ENCODE measurements at regions not wholly inside any gene's neighbourhood (a gene's known extent, or its start where the extent isn't known, plus 50 kb on each side); places are given as distances from the start of the nearest gene placed in this dataset.

GRCh38 chr17:79465681-79466025 lies 145.2 kb downstream of the RBFOX3 start:
- H3K36me3 Mint-ChIP-seq (ENCODE audit: low read depth) = no peaks in the 10 kb centered on the region
- no peaks in the 10 kb centered on the region for H3K9me3 Mint-ChIP-seq
- H3K4me1 Mint-ChIP-seq (ENCODE audit: low read depth) = no peaks in the 10 kb centered on the region
- no peak overlapping the region for H3K4me3 Mint-ChIP-seq
- no peak overlapping the region for H3K27ac Mint-ChIP-seq
- H3K27me3 Mint-ChIP-seq = peaks cover 6% of the 10 kb centered on the region

- H3K27ac Mint-ChIP-seq = no peak overlapping the region
- no peaks in the 10 kb centered on the region for H3K36me3 Mint-ChIP-seq (ENCODE audit: low read depth)
- peaks cover 8% of the 10 kb centered on the region for H3K27me3 Mint-ChIP-seq
- H3K9me3 Mint-ChIP-seq = no peaks in the 10 kb centered on the region
- no peak overlapping the region for H3K4me3 Mint-ChIP-seq
- H3K4me1 Mint-ChIP-seq (ENCODE audit: low read depth) = no peaks in the 10 kb centered on the region
Measured at GRCh38 chr17:79465011-79465680, 145.7 kb downstream of the RBFOX3 start.

GRCh38 chr17:79464318-79465010 lies 146.4 kb downstream of the RBFOX3 start:
- Mint-ChIP-seq H3K4me1 (ENCODE audit: low read depth) (no peaks in the 10 kb centered on the region), H3K4me3 (no peak overlapping the region), H3K9me3 (no peaks in the 10 kb centered on the region), H3K27me3 (peaks cover 13% of the 10 kb centered on the region), H3K27ac (no peak overlapping the region), H3K36me3 (ENCODE audit: low read depth) (no peaks in the 10 kb centered on the region)

GRCh38 chr17:79463421-79464317 lies 147.2 kb downstream of the RBFOX3 start:
- Mint-ChIP-seq H3K27ac (no peak overlapping the region), H3K9me3 (no peaks in the 10 kb centered on the region), H3K4me1 (ENCODE audit: low read depth) (no peaks in the 10 kb centered on the region), H3K36me3 (ENCODE audit: low read depth) (no peaks in the 10 kb centered on the region), H3K27me3 (peaks cover 13% of the 10 kb centered on the region), H3K4me3 (no peak overlapping the region)

GRCh38 chr17:79461041-79461440 lies 149.8 kb downstream of the RBFOX3 start:
- Mint-ChIP-seq H3K9me3 (no peaks in the 10 kb centered on the region), H3K36me3 (ENCODE audit: low read depth) (no peaks in the 10 kb centered on the region), H3K27me3 (peaks cover 10% of the 10 kb centered on the region), H3K27ac (no peak overlapping the region), H3K4me1 (ENCODE audit: low read depth) (no peaks in the 10 kb centered on the region), H3K4me3 (no peak overlapping the region)

- Mint-ChIP-seq H3K27ac (no peak overlapping the region), H3K4me3 (no peak overlapping the region)
Measured at GRCh38 chr17:79459846-79460245, 151.0 kb downstream of the RBFOX3 start.

GRCh38 chr17:79459003-79459655 lies 151.7 kb downstream of the RBFOX3 start:
- H3K9me3 Mint-ChIP-seq = no peaks in the 10 kb centered on the region

More at GRCh38 chr17:79459846-79460245, 151.0 kb downstream of the RBFOX3 start:
- Mint-ChIP-seq H3K4me1 (ENCODE audit: low read depth) (no peaks in the 10 kb centered on the region), H3K27me3 (peaks cover 7% of the 10 kb centered on the region), H3K36me3 (ENCODE audit: low read depth) (no peaks in the 10 kb centered on the region), H3K9me3 (no peaks in the 10 kb centered on the region)

GRCh38 chr17:79458356-79458755 lies 152.5 kb downstream of the RBFOX3 start:
- Mint-ChIP-seq H3K9me3 (no peaks in the 10 kb centered on the region), H3K36me3 (ENCODE audit: low read depth) (no peaks in the 10 kb centered on the region), H3K4me1 (ENCODE audit: low read depth) (no peaks in the 10 kb centered on the region), H3K4me3 (no peak overlapping the region), H3K27me3 (peaks cover 7% of the 10 kb centered on the region), H3K27ac (no peak overlapping the region)

More at GRCh38 chr17:79459003-79459655, 151.7 kb downstream of the RBFOX3 start:
- Mint-ChIP-seq H3K27me3 (peaks cover 7% of the 10 kb centered on the region), H3K4me1 (ENCODE audit: low read depth) (no peaks in the 10 kb centered on the region), H3K36me3 (ENCODE audit: low read depth) (no peaks in the 10 kb centered on the region), H3K4me3 (no peak overlapping the region), H3K27ac (no peak overlapping the region)

- H3K9me3 Mint-ChIP-seq = no peaks in the 10 kb centered on the region
- H3K36me3 Mint-ChIP-seq (ENCODE audit: low read depth) = no peaks in the 10 kb centered on the region
- H3K4me1 Mint-ChIP-seq (ENCODE audit: low read depth) = no peaks in the 10 kb centered on the region
- no peak overlapping the region for H3K27ac Mint-ChIP-seq
- peaks cover 7% of the 10 kb centered on the region for H3K27me3 Mint-ChIP-seq
- no peak overlapping the region for H3K4me3 Mint-ChIP-seq
Measured at GRCh38 chr17:79457889-79458288, 153.0 kb downstream of the RBFOX3 start.

- Mint-ChIP-seq H3K27me3 (peaks cover 7% of the 10 kb centered on the region), H3K9me3 (no peaks in the 10 kb centered on the region), H3K4me3 (no peak overlapping the region), H3K4me1 (ENCODE audit: low read depth) (no peaks in the 10 kb centered on the region), H3K36me3 (ENCODE audit: low read depth) (no peaks in the 10 kb centered on the region), H3K27ac (no peak overlapping the region)
Measured at GRCh38 chr17:79457376-79457775, 153.5 kb downstream of the RBFOX3 start.

GRCh38 chr17:79455636-79456035 lies 155.2 kb downstream of the RBFOX3 start:
- no peaks in the 10 kb centered on the region for H3K9me3 Mint-ChIP-seq
- no peak overlapping the region for H3K4me3 Mint-ChIP-seq
- H3K36me3 Mint-ChIP-seq (ENCODE audit: low read depth) = no peaks in the 10 kb centered on the region
- H3K27me3 Mint-ChIP-seq = peaks cover 7% of the 10 kb centered on the region
- H3K27ac Mint-ChIP-seq = no peak overlapping the region
- no peaks in the 10 kb centered on the region for H3K4me1 Mint-ChIP-seq (ENCODE audit: low read depth)

GRCh38 chr17:79454826-79455225 lies 156.0 kb downstream of the RBFOX3 start:
- no peaks in the 10 kb centered on the region for H3K9me3 Mint-ChIP-seq
- H3K4me3 Mint-ChIP-seq = no peak overlapping the region
- H3K27ac Mint-ChIP-seq = no peak overlapping the region
- no peaks in the 10 kb centered on the region for H3K36me3 Mint-ChIP-seq (ENCODE audit: low read depth)
- H3K4me1 Mint-ChIP-seq (ENCODE audit: low read depth) = no peaks in the 10 kb centered on the region
- H3K27me3 Mint-ChIP-seq = peaks cover 2% of the 10 kb centered on the region

GRCh38 chr17:79453481-79453880 lies 157.4 kb downstream of the RBFOX3 start:
- Mint-ChIP-seq H3K9me3 (no peaks in the 10 kb centered on the region), H3K4me1 (ENCODE audit: low read depth) (no peaks in the 10 kb centered on the region), H3K36me3 (ENCODE audit: low read depth) (no peaks in the 10 kb centered on the region), H3K27me3 (peaks cover 2% of the 10 kb centered on the region), H3K4me3 (no peak overlapping the region), H3K27ac (no peak overlapping the region)

- Mint-ChIP-seq H3K27me3 (peaks cover 2% of the 10 kb centered on the region), H3K9me3 (no peaks in the 10 kb centered on the region), H3K27ac (no peak overlapping the region), H3K4me3 (no peak overlapping the region), H3K4me1 (ENCODE audit: low read depth) (no peaks in the 10 kb centered on the region), H3K36me3 (ENCODE audit: low read depth) (no peaks in the 10 kb centered on the region)
Measured at GRCh38 chr17:79452706-79453105, 158.1 kb downstream of the RBFOX3 start.

GRCh38 chr17:79451167-79451566 lies 159.7 kb downstream of the RBFOX3 start:
- H3K9me3 Mint-ChIP-seq = no peaks in the 10 kb centered on the region
- peaks cover 2% of the 10 kb centered on the region for H3K27me3 Mint-ChIP-seq
- H3K36me3 Mint-ChIP-seq (ENCODE audit: low read depth) = no peaks in the 10 kb centered on the region
- H3K4me3 Mint-ChIP-seq = no peak overlapping the region
- no peak overlapping the region for H3K27ac Mint-ChIP-seq
- no peaks in the 10 kb centered on the region for H3K4me1 Mint-ChIP-seq (ENCODE audit: low read depth)
